Endothelial cell of umbilical vein (primary cell): ENCODE measurements at regions not wholly inside any gene's neighbourhood (a gene's known extent, or its start where the extent isn't known, plus 50 kb on each side); places are given as distances from the start of the nearest gene placed in this dataset.

Experiments
- BruUV-seq: library from RNA; stranded (reverse); fragments of 400-500 nt; replicated peaks from 2 replicates; lab custom pipeline; 2021; lab: Mats Ljungman, UMichigan
- CTCF ChIA-PET: fragments of 300-600, 350-600 bp; sonication (Branson Sonifier 250); formaldehyde crosslinking; loops from one replicate; lab custom pipeline; 2021; ENCODE audit warnings: antibody characterized with exemption, inconsistent platforms; lab: Charles Lee
- POLR2A ChIA-PET: fragments of 300-600, 350-600 bp; sonication (Branson Sonifier 250); formaldehyde crosslinking; loops from one replicate; lab custom pipeline; 2021; ENCODE audit warnings: antibody characterized with exemption, inconsistent platforms; lab: Charles Lee
- DNase-seq: peaks from one replicate; pipeline ENCODE4 v3.0.0-alpha.2; 2011; ENCODE audit warnings: low read depth, low spot score
- FAIRE-seq: peaks from 2 replicates; lab custom pipeline; 2011; peaks lifted over from hg19 to GRCh38; lab: Jason Lieb, UNC
- H2AFZ ChIP-seq: 2 replicates; pipeline ENCODE4 v1.6.0; 2012; ENCODE audit warnings: low read depth, low read length, control low read depth, inconsistent platforms
- H3K27ac ChIP-seq: 2 replicates; pipeline ENCODE4 v1.5.1; 2011; ENCODE audit warnings: low read depth, mild to moderate bottlenecking, control low read depth, low read length, moderate library complexity; ENCODE audit not compliant: insufficient read depth
- H3K27me3 ChIP-seq, 2 experiments: 2 replicates each; pipeline versions ENCODE4 v1.6.0 to v1.6.1; 2011; ENCODE audit warnings: low read length in 2 of 2, mixed read lengths in 1 of 2; ENCODE audit not compliant: control insufficient read depth in 2 of 2, insufficient read depth in 2 of 2
- H3K36me3 ChIP-seq, 2 experiments: 2 replicates in 1 of 2; 3 replicates in 1 of 2; pipeline ENCODE4 v1.5.1; 2011; ENCODE audit warnings: low read length in 2 of 2, mild to moderate bottlenecking in 1 of 2, moderate library complexity in 1 of 2; ENCODE audit not compliant: control insufficient read depth in 2 of 2, insufficient read depth in 2 of 2; ENCODE audit errors: extremely low read depth in 1 of 2
- H3K4me1 ChIP-seq: 3 replicates; pipeline ENCODE4 v1.5.1; 2011; ENCODE audit warnings: mild to moderate bottlenecking, low read length; ENCODE audit not compliant: control insufficient read depth, insufficient read depth; ENCODE audit errors: extremely low read depth
- H3K4me2 ChIP-seq: 2 replicates; pipeline ENCODE4 v1.6.1; 2011; ENCODE audit warnings: low read length, control low read depth, mixed read lengths; ENCODE audit not compliant: insufficient read depth
- H3K4me3 ChIP-seq, 3 experiments: fragments of 200-600 bp in 1 of 3; sonication (generic), shearing (Covaris generic) in 1 of 3; replicated peaks in 1 of 3; 2 replicates each; pipeline ENCODE4 v1.5.1; 2011 to 2016; ENCODE audit warnings: control low read depth in 3 of 3, low read length in 3 of 3, mild to moderate bottlenecking in 2 of 3, inconsistent platforms in 1 of 3, low read depth in 1 of 3, moderate library complexity in 1 of 3; ENCODE audit not compliant: insufficient read depth in 1 of 3
- H3K79me2 ChIP-seq: 2 replicates; pipeline ENCODE4 v1.6.0; 2012; ENCODE audit warnings: low read length, inconsistent platforms; ENCODE audit not compliant: control insufficient read depth, insufficient read depth
- H3K9ac ChIP-seq: replicated peaks from 2 replicates; pipeline ENCODE3; 2011; ENCODE audit warnings: low read length, control low read depth; ENCODE audit not compliant: insufficient read depth; ENCODE audit errors: extremely low read depth
- H3K9me1 ChIP-seq: replicated peaks from 3 replicates; pipeline ENCODE4 v1.6.0; 2011; ENCODE audit warnings: mild to moderate bottlenecking, low read length; ENCODE audit not compliant: control insufficient read depth, insufficient read depth; ENCODE audit errors: extremely low read depth
- H3K9me3 ChIP-seq: replicated peaks from 2 replicates; pipeline ENCODE4 v1.5.1; 2012; ENCODE audit warnings: low read length, inconsistent platforms; ENCODE audit not compliant: control insufficient read depth, insufficient read depth
- H4K20me1 ChIP-seq: replicated peaks from 2 replicates; pipeline ENCODE3; 2011; ENCODE audit warnings: mild to moderate bottlenecking, low read length; ENCODE audit not compliant: control insufficient read depth, insufficient read depth; ENCODE audit errors: extremely low read depth
- CTCF ChIP-seq, 2 donors: IDR thresholded peaks; 1 replicate in 1 of 2; 2 replicates in 1 of 2; pipeline ENCODE4 v1.5.1; 2011; ENCODE audit warnings: low read length in 2 of 2, mild to moderate bottlenecking in 2 of 2, moderate library complexity in 2 of 2, control low read depth in 1 of 2, inconsistent platforms in 1 of 2, low read depth in 1 of 2; ENCODE audit not compliant: insufficient read depth in 1 of 2; ENCODE audit errors: extremely low read depth in 1 of 2
- FOS ChIP-seq: IDR thresholded peaks from 2 replicates; pipeline ENCODE4 v1.6.1; 2011; ENCODE audit warnings: mild to moderate bottlenecking, low read length, moderate library complexity, borderline replicate concordance; ENCODE audit not compliant: insufficient read depth
- GATA2 ChIP-seq: IDR thresholded peaks from 2 replicates; pipeline ENCODE4 v1.7.0; 2011; ENCODE audit warnings: low read depth, mild to moderate bottlenecking, moderate library complexity, mixed read lengths, low read length; ENCODE audit not compliant: insufficient read length, insufficient read depth
- JUN ChIP-seq: IDR thresholded peaks from 2 replicates; pipeline ENCODE4 v1.6.1; 2011; ENCODE audit warnings: borderline replicate concordance, low read depth; ENCODE audit not compliant: insufficient read length, insufficient read depth
- MAX ChIP-seq: IDR thresholded peaks from 2 replicates; pipeline ENCODE4 v1.6.1; 2011; ENCODE audit not compliant: insufficient read depth, insufficient read length
- MYC ChIP-seq: IDR thresholded peaks from one replicate; pipeline ENCODE4 v1.6.1; 2011; ENCODE audit warnings: mild to moderate bottlenecking, low read depth, low read length
- POLR2AphosphoS5 ChIP-seq: IDR thresholded peaks from 2 replicates; pipeline ENCODE4 v1.6.1; 2012; ENCODE audit warnings: low read depth, mild to moderate bottlenecking, control low read depth, low read length, moderate library complexity; ENCODE audit not compliant: insufficient read depth
- dilution Hi-C: fragments of 300-500 bp; cut with MboI; formaldehyde crosslinking; loops from one replicate; pipeline ENCODE4 v1.15.0; 2019; ENCODE audit warnings: low sequenced_read_pairs; ENCODE audit not compliant: extremely low pct_ligation_motif_present
- intact Hi-C: fragments of 100-400 bp; cut with micrococcal nuclease; formaldehyde crosslinking; loops from one replicate; pipeline ENCODE4 v1.10.0; 2022

- ChIA-PET POLR2A (no interaction called here), CTCF (interaction anchor here (2.5 kb wide), 1 partner anchor 20 kb away, joined by 9 read pairs; no protein-coding TSS in a partner anchor)
- FAIRE-seq = no peak
- H3K9ac ChIP-seq = no peak overlapping the region
- no peak overlapping the region for H3K27ac ChIP-seq
- no peaks in the 10 kb centered on the region for H3K9me3 ChIP-seq
- no peaks in the 10 kb centered on the region for H3K9me1 ChIP-seq
- TF ChIP-seq MAX = no peak
- TF ChIP-seq FOS = no peak
- no peak for TF ChIP-seq CTCF (IDR thresholded peaks at IDR 0.05; ENCODE audit: extremely low read depth in 1 of 2, insufficient read depth in 1 of 2, low read depth in 1 of 2, low read length in 2 of 2)
- TF ChIP-seq MYC = no peak
- no peak for TF ChIP-seq JUN
- no peak for TF ChIP-seq GATA2
- no peak for TF ChIP-seq POLR2AphosphoS5
- BruUV-seq = no TSS peak
- H4K20me1 ChIP-seq = no peaks in the 10 kb centered on the region
- H3K4me3 ChIP-seq = no peak overlapping the region
- no peaks in the 10 kb centered on the region for H3K4me1 ChIP-seq
- DNase-seq = no peak
- dilution Hi-C loops = no loop called here
- no peak overlapping the region for H3K4me2 ChIP-seq
- no peaks in the 10 kb centered on the region for H3K27me3 ChIP-seq
- H2AFZ ChIP-seq = no peak overlapping the region
- no peaks in the 10 kb centered on the region for H3K79me2 ChIP-seq
- H3K36me3 ChIP-seq = no peaks in the 10 kb centered on the region
- intact Hi-C loops = no loop called here
Observed at GRCh38 chr3:139131951-139132350, 87.3 kb upstream of the PRR23C start.
